OCI-LY1 (cell line): ENCODE measurements at regions not wholly inside any gene's neighbourhood (a gene's known extent, or its start where the extent isn't known, plus 50 kb on each side); places are given as distances from the start of the nearest gene placed in this dataset.

Experiments
- H2AFZ ChIP-seq: fragments of 200-600 bp; sonication (generic), shearing (Covaris generic); 2 replicates; pipeline ENCODE4 v1.6.0; 2014; ENCODE audit warnings: antibody characterized with exemption, mild to moderate bottlenecking, low read length
- H3F3A ChIP-seq: fragments of 200-600 bp; sonication (generic), shearing (Covaris generic); 2 replicates; pipeline ENCODE4 v1.6.0; 2014; ENCODE audit warnings: mild to moderate bottlenecking, antibody characterized with exemption, low read length, moderate library complexity; ENCODE audit not compliant: insufficient read depth
- H3K27ac ChIP-seq: fragments of 200-600 bp; sonication (generic); 2 replicates; pipeline ENCODE4 v1.5.1; 2014; ENCODE audit warnings: low read length, mixed run types, mild to moderate bottlenecking, low read depth; ENCODE audit not compliant: poor library complexity, severe bottlenecking
- H3K27me3 ChIP-seq: fragments of 200-600 bp; sonication (generic); 2 replicates; pipeline ENCODE4 v1.6.0; 2014; ENCODE audit warnings: antibody characterized with exemption, mild to moderate bottlenecking, low read length, moderate library complexity; ENCODE audit not compliant: insufficient read depth
- H3K36me3 ChIP-seq: fragments of 200-600 bp; sonication (generic); 2 replicates; pipeline ENCODE4 v1.6.1; 2014; ENCODE audit warnings: mild to moderate bottlenecking, antibody characterized with exemption, low read length, moderate library complexity, mixed read lengths; ENCODE audit not compliant: insufficient read depth
- H3K4me1 ChIP-seq: fragments of 200-600 bp; sonication (generic); 2 replicates; pipeline ENCODE4 v1.5.1; 2014; ENCODE audit warnings: mild to moderate bottlenecking, low read length, moderate library complexity; ENCODE audit not compliant: insufficient read depth, severe bottlenecking
- H3K4me2 ChIP-seq: fragments of 200-600 bp; sonication (generic), shearing (Covaris generic); 2 replicates; pipeline ENCODE4 v1.6.1; 2014; ENCODE audit warnings: low read length
- H3K4me3 ChIP-seq: fragments of 200-600 bp; sonication (generic); 2 replicates; pipeline ENCODE4 v1.5.1; 2014; ENCODE audit warnings: low read length, low read depth, mild to moderate bottlenecking, mixed read lengths; ENCODE audit not compliant: poor library complexity, severe bottlenecking
- H3K79me2 ChIP-seq: fragments of 200-600 bp; shearing (Covaris generic); 2 replicates; pipeline ENCODE4 v1.6.1; 2016; ENCODE audit warnings: mixed run types, low read length, mixed read lengths; ENCODE audit not compliant: insufficient read depth
- H3K9ac ChIP-seq: fragments of 200-600 bp; sonication (generic), shearing (Covaris generic); 2 replicates; pipeline ENCODE4 v1.6.1; 2014; ENCODE audit warnings: mild to moderate bottlenecking, low read length, mixed read lengths
- H3K9me2 ChIP-seq: fragments of 200-600 bp; sonication (generic), shearing (Covaris generic); 2 replicates; pipeline ENCODE4 v1.6.1; 2014; ENCODE audit warnings: low read depth, mild to moderate bottlenecking, low read length, mixed read lengths
- H3K9me3 ChIP-seq: fragments of 200-600 bp; shearing (Covaris generic); 2 replicates; pipeline ENCODE4 v1.6.1; 2014; ENCODE audit warnings: low read length, mixed read lengths
- H4K20me1 ChIP-seq: fragments of 200-600 bp; sonication (generic), shearing (Covaris generic); 2 replicates; pipeline ENCODE4 v1.6.0; 2016; ENCODE audit warnings: mild to moderate bottlenecking, low read length; ENCODE audit not compliant: insufficient read depth
- CTCF ChIP-seq: fragments of 200-600 bp; sonication (generic), shearing (Covaris generic); IDR thresholded peaks from 2 replicates; pipeline ENCODE4 v1.5.1; 2017; ENCODE audit warnings: mild to moderate bottlenecking, antibody characterized with exemption, low read length, moderate library complexity, mixed read lengths
- EZH2 ChIP-seq: fragments of 200-600 bp; sonication (generic), shearing (Covaris generic); IDR thresholded peaks from 2 replicates; pipeline ENCODE4 v1.8.0; 2017; ENCODE audit warnings: borderline replicate concordance, mixed run types, mild to moderate bottlenecking, antibody characterized with exemption, low read length, moderate library complexity, mixed read lengths

- no peak overlapping the region for H3K4me3 ChIP-seq
- H3K9me2 ChIP-seq: no peaks in the 10 kb centered on the region
- H3K36me3 ChIP-seq: no peaks in the 10 kb centered on the region
- no peak overlapping the region for H3K9ac ChIP-seq
- H3K9me3 ChIP-seq: no peaks in the 10 kb centered on the region
- no peaks in the 10 kb centered on the region for H3K27me3 ChIP-seq
- H3K79me2 ChIP-seq: no peaks in the 10 kb centered on the region
- H3K4me2 ChIP-seq: no peak overlapping the region
- H3F3A ChIP-seq: no peaks in the 10 kb centered on the region
- H2AFZ ChIP-seq: no peak overlapping the region
- no peaks in the 10 kb centered on the region for H3K4me1 ChIP-seq
- TF ChIP-seq EZH2 (no peak), CTCF (no peak)
- H3K27ac ChIP-seq: no peak overlapping the region
- no peaks in the 10 kb centered on the region for H4K20me1 ChIP-seq
Measured at GRCh38 chr15:92520914-92521623, 127.4 kb downstream of the ST8SIA2 start.

- Histone ChIP-seq H3K79me2 (no peaks in the 10 kb centered on the region), H3K4me1 (no peaks in the 10 kb centered on the region), H3K27me3 (no peaks in the 10 kb centered on the region), H3K9ac (no peak overlapping the region), H4K20me1 (no peaks in the 10 kb centered on the region), H3K36me3 (no peaks in the 10 kb centered on the region), H3K4me2 (no peak overlapping the region), H3K4me3 (no peak overlapping the region), H3K27ac (no peak overlapping the region), H3F3A (no peaks in the 10 kb centered on the region), H3K9me3 (no peaks in the 10 kb centered on the region), H3K9me2 (no peaks in the 10 kb centered on the region), H2AFZ (no peak overlapping the region)
- TF ChIP-seq CTCF: no peak
- TF ChIP-seq EZH2: no peak
Measured at GRCh38 chr15:92519709-92520108, 126.0 kb downstream of the ST8SIA2 start.
